Breast epithelium (tissue), 3 donors: ENCODE measurements at regions not wholly inside any gene's neighbourhood (a gene's known extent, or its start where the extent isn't known, plus 50 kb on each side); places are given as distances from the start of the nearest gene placed in this dataset.

Experiments
- CTCF ChIP-seq, 3 donors: fragments of 450-650 bp; IDR thresholded peaks; one replicate each; pipeline ENCODE4 v1.5.1; 2016 to 2017; ENCODE audit warnings: antibody characterized with exemption in 3 of 3, mild to moderate bottlenecking in 3 of 3, moderate library complexity in 3 of 3
- POLR2A ChIP-seq: fragments of 450-650 bp; IDR thresholded peaks from one replicate; pipeline ENCODE4 v1.6.1; 2016; ENCODE audit warnings: antibody characterized with exemption, mild to moderate bottlenecking, moderate library complexity

- TF ChIP-seq CTCF (IDR thresholded peaks at IDR 0.05) (no peak), POLR2A (no peak)
Observed at GRCh38 chr2:72007402-72007801, 140.3 kb downstream of the CYP26B1 start.
